Suprapubic skin (tissue), 4 donors: ENCODE measurements at regions not wholly inside any gene's neighbourhood (a gene's known extent, or its start where the extent isn't known, plus 50 kb on each side); places are given as distances from the start of the nearest gene placed in this dataset.
"Not testable (repeated sequence)": the region's sequence is repeated elsewhere in the genome, so short reads cannot be mapped to it uniquely, and the experiment has no call there.

Source experiments
- DNase-seq, 2 donors: peaks; one replicate each; pipeline ENCODE4 v3.0.0-alpha.2; 2019; ENCODE audit warnings: low spot score in 2 of 2
- H3K27ac ChIP-seq: fragments of 200-600 bp; sonication (generic); one replicate; pipeline ENCODE4 v1.5.1; 2019
- H3K27me3 ChIP-seq: fragments of 200-600 bp; sonication (generic); one replicate; pipeline ENCODE4 v1.5.1; 2019
- H3K36me3 ChIP-seq: fragments of 200-600 bp; sonication (generic); one replicate; pipeline ENCODE4 v1.5.1; 2019
- H3K4me1 ChIP-seq: fragments of 200-600 bp; sonication (generic); one replicate; pipeline ENCODE4 v1.5.1; 2019
- H3K4me3 ChIP-seq: fragments of 200-600 bp; sonication (generic); one replicate; pipeline ENCODE4 v1.5.1; 2019; ENCODE audit warnings: mild to moderate bottlenecking
- H3K9me3 ChIP-seq: fragments of 200-600 bp; sonication (generic); one replicate; pipeline ENCODE4 v1.5.1; 2019
- EP300 ChIP-seq: sonication (generic); formaldehyde crosslinking; IDR thresholded peaks from one replicate; pipeline ENCODE4 v1.6.1; 2017; ENCODE audit warnings: antibody characterized with exemption
- POLR2A ChIP-seq, 2 donors: fragments of 450-650 bp; IDR thresholded peaks; one replicate each; pipeline ENCODE4 v1.6.1; 2017; ENCODE audit warnings: antibody characterized with exemption in 2 of 2, mild to moderate bottlenecking in 2 of 2, moderate library complexity in 2 of 2
- POLR2AphosphoS5 ChIP-seq, 3 donors: sonication (generic); formaldehyde crosslinking; IDR thresholded peaks; one replicate each; pipeline ENCODE4 v1.6.1; 2017; ENCODE audit warnings: antibody characterized with exemption in 3 of 3
- WGBS: methylation state at CpG from one replicate; pipeline ENCODE4 v1.1.5; 2018; 5-methylcytosine and 5-hydroxymethylcytosine counted together
- TF ChIP-seq, protein P1 (sequence below), 2 donors: fragments of 200-600 bp in 1 of 2; fragments of 450-650 bp in 1 of 2; sonication (generic) in 1 of 2; IDR thresholded peaks; one replicate each; pipeline ENCODE4 v1.5.1; 2016 to 2019; ENCODE audit warnings: antibody characterized with exemption in 2 of 2, mild to moderate bottlenecking in 1 of 2, moderate library complexity in 1 of 2

DNA sequence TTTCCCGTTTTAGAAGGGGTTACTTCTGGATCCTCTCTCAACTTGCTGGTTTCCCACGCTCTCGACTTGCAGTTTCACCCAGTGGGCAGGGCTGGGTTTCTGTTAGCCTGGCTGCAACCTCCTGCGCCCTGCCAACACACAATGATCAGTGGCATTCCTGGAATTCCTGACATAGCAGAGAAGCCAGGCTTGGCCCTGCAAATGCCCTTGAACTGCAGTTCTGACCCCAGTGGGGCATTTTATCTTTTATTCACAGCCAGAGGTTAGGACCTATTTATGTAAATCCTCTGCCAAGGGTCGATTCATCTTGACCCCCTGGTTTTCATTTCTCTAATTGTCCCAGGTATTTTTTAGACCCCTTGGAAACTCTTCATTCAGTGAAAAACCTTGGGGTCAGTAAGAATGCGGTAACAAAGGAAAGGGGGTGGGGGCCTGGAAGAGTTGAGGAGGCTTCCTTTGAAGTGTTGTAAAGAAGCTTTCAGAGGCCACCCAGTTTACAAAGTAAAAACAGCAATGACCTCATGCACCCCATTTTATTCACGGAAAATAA is 217.6 kb downstream of the ZNF674 start:
- Histone ChIP-seq H3K9me3 (no peaks in the 10 kb centered on the region), H3K4me3 (no peak overlapping the region), H3K4me1 (peaks cover 23% of the 10 kb centered on the region), H3K27ac (no peak overlapping the region), H3K27me3 (no peaks in the 10 kb centered on the region), H3K36me3 (no peaks in the 10 kb centered on the region)
- DNase-seq, result no peak
- TF ChIP-seq, protein P1, sequence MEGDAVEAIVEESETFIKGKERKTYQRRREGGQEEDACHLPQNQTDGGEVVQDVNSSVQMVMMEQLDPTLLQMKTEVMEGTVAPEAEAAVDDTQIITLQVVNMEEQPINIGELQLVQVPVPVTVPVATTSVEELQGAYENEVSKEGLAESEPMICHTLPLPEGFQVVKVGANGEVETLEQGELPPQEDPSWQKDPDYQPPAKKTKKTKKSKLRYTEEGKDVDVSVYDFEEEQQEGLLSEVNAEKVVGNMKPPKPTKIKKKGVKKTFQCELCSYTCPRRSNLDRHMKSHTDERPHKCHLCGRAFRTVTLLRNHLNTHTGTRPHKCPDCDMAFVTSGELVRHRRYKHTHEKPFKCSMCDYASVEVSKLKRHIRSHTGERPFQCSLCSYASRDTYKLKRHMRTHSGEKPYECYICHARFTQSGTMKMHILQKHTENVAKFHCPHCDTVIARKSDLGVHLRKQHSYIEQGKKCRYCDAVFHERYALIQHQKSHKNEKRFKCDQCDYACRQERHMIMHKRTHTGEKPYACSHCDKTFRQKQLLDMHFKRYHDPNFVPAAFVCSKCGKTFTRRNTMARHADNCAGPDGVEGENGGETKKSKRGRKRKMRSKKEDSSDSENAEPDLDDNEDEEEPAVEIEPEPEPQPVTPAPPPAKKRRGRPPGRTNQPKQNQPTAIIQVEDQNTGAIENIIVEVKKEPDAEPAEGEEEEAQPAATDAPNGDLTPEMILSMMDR (IDR thresholded peaks at IDR 0.05), result no peak
- no peak for TF ChIP-seq POLR2AphosphoS5 (IDR thresholded peaks at IDR 0.05)
- TF ChIP-seq EP300, result no peak
- TF ChIP-seq POLR2A (IDR thresholded peaks at IDR 0.05), result no peak
- 21% methylated on average over 7 of the region's 7 CpGs for WGBS

DNA sequence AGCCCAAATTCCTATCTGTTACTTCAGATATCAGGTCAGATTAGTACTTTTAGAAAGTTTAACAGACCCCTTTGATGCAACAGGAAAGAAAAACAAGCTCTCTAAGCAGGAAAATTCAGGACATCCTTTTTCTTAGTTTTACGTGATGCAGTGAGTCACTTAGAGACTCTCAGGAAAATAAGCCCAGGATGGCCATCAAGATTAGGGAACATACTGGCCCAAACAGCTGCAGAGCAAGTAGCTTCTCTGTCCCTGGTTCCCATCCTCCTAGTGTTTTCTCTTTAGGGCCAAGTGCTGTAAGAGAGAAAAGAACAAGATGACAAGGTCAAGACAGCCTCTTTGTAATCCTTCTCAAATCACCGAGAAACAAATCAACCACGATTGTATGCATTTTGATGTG is 219.1 kb downstream of the ZNF674 start:
- no peak overlapping the region for H3K27ac ChIP-seq
- DNase-seq, result no peak
- WGBS, result 50% methylated on average over 3 of the region's 3 CpGs
- H3K9me3 ChIP-seq, result no peaks in the 10 kb centered on the region
- H3K4me3 ChIP-seq, result no peak overlapping the region
- H3K36me3 ChIP-seq, result no peaks in the 10 kb centered on the region
- TF ChIP-seq POLR2AphosphoS5 (IDR thresholded peaks at IDR 0.05), result no peak
- TF ChIP-seq POLR2A (IDR thresholded peaks at IDR 0.05), result no peak
- TF ChIP-seq, protein P1 (IDR thresholded peaks at IDR 0.05), result no peak
- TF ChIP-seq EP300, result no peak
- no peaks in the 10 kb centered on the region for H3K27me3 ChIP-seq
- peaks cover 23% of the 10 kb centered on the region for H3K4me1 ChIP-seq

DNA sequence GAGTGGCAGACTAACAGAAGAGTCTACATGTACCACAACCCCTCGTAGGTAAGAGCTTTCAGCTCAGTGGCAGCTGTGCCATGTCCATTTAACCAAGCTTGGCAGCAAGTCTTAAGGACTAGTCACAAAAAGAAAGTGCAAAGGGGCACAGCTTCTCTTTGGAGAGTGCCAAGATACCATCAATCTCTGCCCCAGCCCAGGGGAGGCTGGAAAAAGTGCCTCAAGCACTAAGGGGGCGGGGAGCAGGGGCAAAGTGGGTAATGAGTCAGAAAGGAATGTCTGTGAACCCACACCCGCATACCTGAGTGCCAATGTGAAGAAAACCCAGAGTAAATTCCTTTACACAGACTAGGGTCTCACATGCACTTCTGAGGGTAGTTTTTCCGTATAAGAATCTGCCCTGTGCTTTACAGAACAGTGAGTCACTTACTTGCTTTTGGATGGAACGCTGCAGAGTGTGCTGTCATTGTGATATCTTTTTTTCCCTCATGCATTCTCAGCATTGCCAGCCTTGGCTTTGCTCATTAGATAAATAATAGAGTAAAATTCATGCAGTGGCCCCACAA is 219.8 kb downstream of the ZNF674 start:
- Histone ChIP-seq H3K36me3 (no peaks in the 10 kb centered on the region), H3K27me3 (no peaks in the 10 kb centered on the region), H3K27ac (no peak overlapping the region), H3K4me3 (no peak overlapping the region), H3K4me1 (peaks cover 23% of the 10 kb centered on the region), H3K9me3 (no peaks in the 10 kb centered on the region)
- TF ChIP-seq, protein P1 (IDR thresholded peaks at IDR 0.05), result no peak
- TF ChIP-seq EP300, result no peak
- no peak for TF ChIP-seq POLR2A (IDR thresholded peaks at IDR 0.05)
- TF ChIP-seq POLR2AphosphoS5 (IDR thresholded peaks at IDR 0.05), result no peak
- WGBS, result 17% methylated on average over 5 of the region's 5 CpGs
- no peak for DNase-seq

DNA sequence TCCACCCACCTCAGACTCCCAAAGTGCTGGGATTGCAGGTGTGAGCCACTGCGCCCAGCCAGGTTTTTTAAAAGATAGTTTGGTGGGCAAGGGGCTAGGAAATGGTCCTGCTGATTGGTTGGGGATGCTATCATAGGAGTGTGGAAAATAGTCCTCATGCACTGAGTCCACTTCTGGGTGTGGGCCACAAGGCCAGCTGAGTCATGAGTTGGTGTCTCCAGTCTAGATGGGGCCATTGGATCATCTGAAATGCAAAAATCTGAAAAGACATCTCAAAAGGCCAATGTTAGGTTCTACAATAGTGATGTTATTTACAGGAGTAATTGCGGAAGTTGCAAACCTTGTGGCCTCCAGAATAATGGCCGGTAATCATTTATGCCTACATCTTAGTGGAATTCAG is 221.1 kb downstream of the ZNF674 start:
- Histone ChIP-seq H3K4me1 (peaks cover 23% of the 10 kb centered on the region), H3K9me3 (no peaks in the 10 kb centered on the region), H3K36me3 (no peaks in the 10 kb centered on the region), H3K27me3 (no peaks in the 10 kb centered on the region), H3K4me3 (no peak overlapping the region), H3K27ac (no peak overlapping the region)
- no peak for DNase-seq
- TF ChIP-seq POLR2A (IDR thresholded peaks at IDR 0.05), result no peak
- TF ChIP-seq EP300, result no peak
- TF ChIP-seq, protein P1 (IDR thresholded peaks at IDR 0.05), result no peak
- WGBS, result 78% methylated on average over 3 of the region's 3 CpGs

DNA sequence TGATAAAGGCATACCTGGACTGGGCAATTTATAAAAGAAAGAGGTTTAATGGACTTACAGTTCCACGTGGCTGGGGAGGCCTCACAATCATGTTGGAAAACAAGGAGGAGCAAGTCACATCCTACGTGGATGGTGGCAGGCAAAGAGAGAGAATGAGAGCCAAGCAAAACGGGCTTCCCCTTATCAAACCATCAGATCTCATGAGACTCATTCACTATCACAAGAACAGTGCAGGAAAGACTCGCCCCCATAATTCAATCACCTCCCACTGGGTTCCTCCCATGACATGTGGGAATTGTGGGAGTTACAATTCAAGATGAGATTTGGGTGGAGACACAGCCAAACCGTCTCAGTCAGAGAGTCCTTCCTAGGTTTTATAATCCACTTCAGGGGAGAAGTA is 222.3 kb downstream of the ZNF674 start:
- not testable (repeated sequence) for H3K9me3 ChIP-seq, H3K4me3 ChIP-seq, H3K27me3 ChIP-seq, H3K36me3 ChIP-seq, H3K27ac ChIP-seq, DNase-seq
- H3K4me1 ChIP-seq, result peaks cover 20% of the 10 kb centered on the region
- WGBS, result 31% methylated on average over 5 of the region's 5 CpGs

DNA sequence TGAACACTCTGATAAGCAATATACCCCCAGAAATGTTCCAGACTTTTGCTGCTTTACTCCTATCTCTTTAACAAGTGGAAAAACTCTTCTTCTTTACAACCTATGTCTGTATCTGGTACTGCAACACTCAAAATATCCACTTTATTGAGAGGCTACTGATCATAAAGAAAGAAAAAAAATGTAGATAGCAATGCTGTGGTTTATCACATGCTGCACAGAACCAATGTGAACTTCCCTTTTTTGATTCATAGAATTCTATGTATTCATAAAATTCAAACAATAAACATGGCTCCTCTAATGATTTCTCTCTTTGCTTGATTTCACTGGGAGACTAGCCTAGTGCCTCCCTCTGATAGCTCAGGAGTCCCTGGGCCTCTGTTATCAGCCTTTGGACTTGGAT is 223.5 kb downstream of the ZNF674 start:
- Histone ChIP-seq H3K4me1 (peaks cover 12% of the 10 kb centered on the region), H3K36me3 (no peaks in the 10 kb centered on the region)
- DNase-seq, result no peak

More for the DNA sequence above, 223.5 kb downstream of the ZNF674 start:
- no peaks in the 10 kb centered on the region for H3K9me3 ChIP-seq
- no peak overlapping the region for H3K27ac ChIP-seq
- no peak for TF ChIP-seq POLR2A (IDR thresholded peaks at IDR 0.05)
- no peak for TF ChIP-seq POLR2AphosphoS5 (IDR thresholded peaks at IDR 0.05)
- TF ChIP-seq, protein P1 (IDR thresholded peaks at IDR 0.05), result no peak
- TF ChIP-seq EP300, result no peak
- no peak overlapping the region for H3K4me3 ChIP-seq
- H3K27me3 ChIP-seq, result no peaks in the 10 kb centered on the region
